HCT116 (cell line): ENCODE measurements at regions not wholly inside any gene's neighbourhood (a gene's known extent, or its start where the extent isn't known, plus 50 kb on each side); places are given as distances from the start of the nearest gene placed in this dataset.

Experiments used
- ATAC-seq: fragments of 200-7000 bp; cut with Tn5 transposase; 2 replicates; pipeline ENCODE4 v1.9.1; 2020; ENCODE audit warnings: mild to moderate bottlenecking, moderate library complexity
- BruUV-seq: library from RNA; stranded (reverse); fragments of 400-500 nt; replicated peaks from 2 replicates; lab custom pipeline; 2021; lab: Mats Ljungman, UMichigan
- CTCF ChIA-PET: fragments of 300-600 bp; sonication (Branson Sonifier 250); formaldehyde crosslinking; loops from one replicate; lab custom pipeline; 2021; ENCODE audit warnings: antibody characterized with exemption; lab: Charles Lee
- POLR2A ChIA-PET: fragments of 300-600, 350-600 bp; sonication (Branson Sonifier 250); formaldehyde crosslinking; loops from one replicate; lab custom pipeline; 2021; ENCODE audit warnings: antibody characterized with exemption; lab: Charles Lee
- RAD21 ChIA-PET, 2 experiments: fragments of 300-600 bp; sonication (Branson Sonifier 250); formaldehyde crosslinking; loops; one replicate each; lab custom pipeline; 2023; ENCODE audit warnings: low total read pairs in 2 of 2; ENCODE audit not compliant: uncharacterized antibody in 2 of 2, unreplicated experiment in 2 of 2, low non-redundant PET in 1 of 2; lab: Charles Lee
- DNase-seq: peaks from one replicate; pipeline ENCODE4 v3.0.0-alpha.2; 2010; ENCODE audit warnings: low read depth, low spot score
- H2AFZ ChIP-seq: fragments of 200-600 bp; shearing (Covaris generic), sonication (generic); 2 replicates; pipeline ENCODE4 v1.6.1; 2017; ENCODE audit warnings: low read depth, mixed run types, mixed read lengths, antibody characterized with exemption, low read length; ENCODE audit not compliant: poor library complexity, severe bottlenecking
- H3K27ac ChIP-seq: 2 replicates; pipeline ENCODE4 v1.5.1; 2012; ENCODE audit warnings: low read depth, low read length
- H3K27me3 ChIP-seq: fragments of 200-600 bp; sonication (generic); 2 replicates; pipeline ENCODE4 v1.6.1; 2016; ENCODE audit warnings: mixed run types, low read length, mixed read lengths; ENCODE audit not compliant: insufficient read depth
- H3K36me3 ChIP-seq, 2 experiments: fragments of 200-500 bp in 1 of 2; fragments of 200-600 bp in 1 of 2; sonication (Bioruptor generic) in 1 of 2; sonication (generic) in 1 of 2; 2 replicates each; pipeline versions ENCODE4 v1.5.1 to v1.6.1; 2014 to 2016; ENCODE audit warnings: low read length in 2 of 2, inconsistent platforms in 1 of 2, mixed read lengths in 1 of 2, mixed run types in 1 of 2; ENCODE audit not compliant: insufficient read depth in 2 of 2, control insufficient read depth in 1 of 2
- H3K4me1 ChIP-seq, 2 experiments: fragments of 200-600 bp in 1 of 2; sonication (generic) in 1 of 2; 2 replicates each; pipeline versions ENCODE4 v1.5.1 to v1.6.1; 2012 to 2017; ENCODE audit warnings: low read length in 2 of 2, inconsistent platforms in 1 of 2, mild to moderate bottlenecking in 1 of 2, mixed read lengths in 1 of 2, mixed run types in 1 of 2, moderate library complexity in 1 of 2; ENCODE audit not compliant: insufficient read depth in 2 of 2, control insufficient read depth in 1 of 2
- H3K4me2 ChIP-seq: fragments of 200-600 bp; sonication (generic); 2 replicates; pipeline ENCODE4 v1.6.1; 2017; ENCODE audit warnings: mixed run types, low read length, mixed read lengths
- H3K4me3 ChIP-seq, 2 experiments: fragments of 200-600 bp in 1 of 2; sonication (generic) in 1 of 2; replicated peaks in 1 of 2; 2 replicates each; pipeline ENCODE4 v1.5.1; 2011 to 2016; ENCODE audit warnings: low read length in 2 of 2, control low read depth in 1 of 2, low read depth in 1 of 2, mild to moderate bottlenecking in 1 of 2, mixed read lengths in 1 of 2, mixed run types in 1 of 2
- H3K79me2 ChIP-seq: fragments of 200-600 bp; sonication (generic); 2 replicates; pipeline ENCODE4 v1.6.1; 2017; ENCODE audit warnings: mild to moderate bottlenecking, mixed run types, low read length, moderate library complexity, mixed read lengths; ENCODE audit not compliant: insufficient read depth
- H3K9ac ChIP-seq: fragments of 200-600 bp; sonication (generic); 2 replicates; pipeline ENCODE4 v1.6.1; 2016; ENCODE audit warnings: low read length, mixed read lengths
- H3K9me2 ChIP-seq: fragments of 200-600 bp; sonication (generic), shearing (Covaris generic); 2 replicates; pipeline ENCODE4 v1.6.1; 2017; ENCODE audit warnings: mixed run types, mild to moderate bottlenecking, moderate library complexity; ENCODE audit not compliant: insufficient read depth
- H3K9me3 ChIP-seq, 2 experiments: fragments of 200-500 bp in 1 of 2; fragments of 200-600 bp in 1 of 2; sonication (Bioruptor generic) in 1 of 2; sonication (generic) in 1 of 2; 2 replicates each; pipeline ENCODE4 v1.6.1; 2014 to 2017; ENCODE audit warnings: low read length in 2 of 2, mixed read lengths in 2 of 2, inconsistent platforms in 1 of 2, low read depth in 1 of 2, mild to moderate bottlenecking in 1 of 2, mixed run types in 1 of 2, moderate library complexity in 1 of 2; ENCODE audit not compliant: control insufficient read depth in 1 of 2, insufficient read depth in 1 of 2
- H4K20me1 ChIP-seq: fragments of 200-600 bp; sonication (generic), shearing (Covaris generic); 2 replicates; pipeline ENCODE4 v1.6.1; 2017; ENCODE audit warnings: mixed run types, mild to moderate bottlenecking, moderate library complexity; ENCODE audit not compliant: insufficient read depth
- CBX3 ChIP-seq: IDR thresholded peaks from 2 replicates; pipeline ENCODE4 v1.6.1; 2012; ENCODE audit warnings: low read depth
- CEBPB ChIP-seq: IDR thresholded peaks from 2 replicates; pipeline ENCODE4 v1.6.1; 2012; ENCODE audit warnings: low read depth
- EGR1 ChIP-seq: IDR thresholded peaks from 2 replicates; pipeline ENCODE4 v1.6.1; 2012; ENCODE audit warnings: low read depth
- ELF1 ChIP-seq: IDR thresholded peaks from 2 replicates; pipeline ENCODE4 v1.6.1; 2012; ENCODE audit warnings: low read depth, borderline replicate concordance
- EZH2 ChIP-seq: fragments of 200-600 bp; sonication (generic); IDR thresholded peaks from 2 replicates; pipeline ENCODE4 v1.6.1; 2017; ENCODE audit warnings: antibody characterized with exemption, mixed run types
- EZH2phosphoT487 ChIP-seq: fragments of 200-600 bp; IDR thresholded peaks from 2 replicates; pipeline ENCODE4 v1.6.1; 2018; ENCODE audit warnings: antibody characterized with exemption, borderline replicate concordance
- FOSL1 ChIP-seq: IDR thresholded peaks from 2 replicates; pipeline ENCODE4 v1.6.1; 2012; ENCODE audit warnings: low read depth
- JUND ChIP-seq: IDR thresholded peaks from 2 replicates; pipeline ENCODE4 v1.6.1; 2012
- POLR2A ChIP-seq: IDR thresholded peaks from 2 replicates; pipeline ENCODE4 v1.7.0; 2011; ENCODE audit warnings: borderline replicate concordance; ENCODE audit not compliant: insufficient read depth, insufficient read length; ENCODE audit errors: extremely low read depth
- POLR2AphosphoS5 ChIP-seq: IDR thresholded peaks from 2 replicates; pipeline ENCODE4 v1.6.1; 2011; ENCODE audit warnings: mild to moderate bottlenecking, low read depth, low read length, moderate library complexity
- RAD21 ChIP-seq: IDR thresholded peaks from 2 replicates; pipeline ENCODE4 v1.6.1; 2012; ENCODE audit warnings: low read depth, mild to moderate bottlenecking
- SP1 ChIP-seq: IDR thresholded peaks from 2 replicates; pipeline ENCODE4 v1.6.1; 2012; ENCODE audit warnings: low read depth
- SRF ChIP-seq: IDR thresholded peaks from 2 replicates; pipeline ENCODE4 v1.6.1; 2012; ENCODE audit warnings: low read depth
- TCF7L2 ChIP-seq: IDR thresholded peaks from 2 replicates; pipeline ENCODE4 v1.7.0; 2011; ENCODE audit warnings: borderline replicate concordance, inconsistent platforms; ENCODE audit not compliant: insufficient read depth, insufficient read length; ENCODE audit errors: extremely low read depth
- YY1 ChIP-seq: IDR thresholded peaks from 2 replicates; pipeline ENCODE4 v1.6.1; 2011; ENCODE audit warnings: low read length, low read depth, moderate library complexity, mild to moderate bottlenecking; ENCODE audit not compliant: insufficient replicate concordance; ENCODE audit errors: extremely low read depth
- ZFX ChIP-seq: fragments of 450-650 bp; IDR thresholded peaks from 2 replicates; pipeline ENCODE4 v1.6.1; 2017
- ZNF274 ChIP-seq: fragments of 200-500 bp; sonication (Bioruptor generic); IDR thresholded peaks from 2 replicates; pipeline ENCODE4 v1.6.1; 2014; ENCODE audit warnings: mild to moderate bottlenecking, low read depth, low read length, inconsistent platforms
- intact Hi-C: fragments of 100-400 bp; cut with micrococcal nuclease; formaldehyde crosslinking; loops from 2 replicates; pipeline ENCODE4 v1.10.0; 2022
- TF ChIP-seq, protein P1 (sequence below): IDR thresholded peaks from 2 replicates; pipeline ENCODE4 v1.6.1; 2011; ENCODE audit warnings: mild to moderate bottlenecking, low read length, moderate library complexity; ENCODE audit not compliant: insufficient replicate concordance; ENCODE audit errors: extremely low read depth
- TF ChIP-seq, protein P2 (sequence below): IDR thresholded peaks from 2 replicates; pipeline ENCODE4 v1.6.1; 2012; ENCODE audit warnings: low read depth
- TF ChIP-seq, protein P3 (sequence below): IDR thresholded peaks from 2 replicates; pipeline ENCODE4 v1.6.1; 2012
- TF ChIP-seq, protein P4 (sequence below): IDR thresholded peaks from 2 replicates; pipeline ENCODE4 v1.6.1; 2012

DNA sequence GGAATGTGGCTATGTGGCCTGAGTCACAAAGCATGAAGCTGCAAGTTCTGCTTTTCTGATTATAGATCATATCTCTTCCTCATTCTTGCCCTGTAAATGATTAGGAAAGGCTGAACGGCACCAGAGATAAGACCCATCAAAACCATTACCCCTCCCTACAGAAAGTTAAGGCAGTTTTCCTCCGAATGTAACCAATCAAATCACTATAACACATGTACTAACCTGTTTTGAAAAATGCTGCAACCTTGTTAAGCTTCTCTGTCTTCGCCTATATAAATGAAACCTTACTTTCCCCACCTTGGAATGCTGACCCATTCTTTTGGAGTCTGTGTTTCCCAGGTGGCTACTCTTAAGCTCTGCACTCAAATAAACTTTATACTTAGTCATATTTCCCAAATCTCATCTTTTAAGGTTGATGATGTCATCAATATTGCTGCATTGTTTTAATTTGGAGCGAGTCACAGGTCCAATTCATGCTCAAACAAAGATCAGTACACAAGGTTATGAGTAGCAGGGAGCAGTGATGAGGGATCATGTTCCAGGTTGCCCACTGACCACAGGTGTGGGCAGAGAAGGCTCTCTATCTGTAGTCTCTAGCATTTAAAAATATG lies 662.3 kb downstream of the IRS1 start:
- Histone ChIP-seq H3K4me2 (peak overlapping the region; percentile 37), H2AFZ (no peak overlapping the region), H4K20me1 (no peaks in the 10 kb centered on the region), H3K27me3 (no peaks in the 10 kb centered on the region), H3K36me3 (peaks cover 0 to 2% of the 10 kb centered on the region in 2 experiments; a peak in 1 of 4 replicates), H3K79me2 (peaks cover 7% of the 10 kb centered on the region; the same call in 1 of the 2 replicates), H3K4me3 (no peak overlapping the region), H3K9me2 (no peaks in the 10 kb centered on the region), H3K9ac (peak overlapping the region; percentile 55), H3K9me3 (no peaks in the 10 kb centered on the region), H3K27ac (peak overlapping the region; percentile 93), H3K4me1 (peaks cover 36 to 67% of the 10 kb centered on the region in 2 experiments)
- ChIA-PET RAD21 (no interaction called here), POLR2A (interaction anchor here (0.6 to 1.6 kb wide), 7 partner anchors 8 to 371 kb away, joined by 3 to 6 read pairs (median 3); no protein-coding TSS in a partner anchor), CTCF (interaction anchor here (1.0 kb wide), 1 partner anchor 665 kb away, joined by 6 read pairs; no protein-coding TSS in a partner anchor)
- DNase-seq, result no peak
- BruUV-seq, result no TSS peak
- TF ChIP-seq, protein P1, sequence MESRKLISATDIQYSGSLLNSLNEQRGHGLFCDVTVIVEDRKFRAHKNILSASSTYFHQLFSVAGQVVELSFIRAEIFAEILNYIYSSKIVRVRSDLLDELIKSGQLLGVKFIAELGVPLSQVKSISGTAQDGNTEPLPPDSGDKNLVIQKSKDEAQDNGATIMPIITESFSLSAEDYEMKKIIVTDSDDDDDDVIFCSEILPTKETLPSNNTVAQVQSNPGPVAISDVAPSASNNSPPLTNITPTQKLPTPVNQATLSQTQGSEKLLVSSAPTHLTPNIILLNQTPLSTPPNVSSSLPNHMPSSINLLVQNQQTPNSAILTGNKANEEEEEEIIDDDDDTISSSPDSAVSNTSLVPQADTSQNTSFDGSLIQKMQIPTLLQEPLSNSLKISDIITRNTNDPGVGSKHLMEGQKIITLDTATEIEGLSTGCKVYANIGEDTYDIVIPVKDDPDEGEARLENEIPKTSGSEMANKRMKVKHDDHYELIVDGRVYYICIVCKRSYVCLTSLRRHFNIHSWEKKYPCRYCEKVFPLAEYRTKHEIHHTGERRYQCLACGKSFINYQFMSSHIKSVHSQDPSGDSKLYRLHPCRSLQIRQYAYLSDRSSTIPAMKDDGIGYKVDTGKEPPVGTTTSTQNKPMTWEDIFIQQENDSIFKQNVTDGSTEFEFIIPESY, result no peak
- TF ChIP-seq, protein P2, sequence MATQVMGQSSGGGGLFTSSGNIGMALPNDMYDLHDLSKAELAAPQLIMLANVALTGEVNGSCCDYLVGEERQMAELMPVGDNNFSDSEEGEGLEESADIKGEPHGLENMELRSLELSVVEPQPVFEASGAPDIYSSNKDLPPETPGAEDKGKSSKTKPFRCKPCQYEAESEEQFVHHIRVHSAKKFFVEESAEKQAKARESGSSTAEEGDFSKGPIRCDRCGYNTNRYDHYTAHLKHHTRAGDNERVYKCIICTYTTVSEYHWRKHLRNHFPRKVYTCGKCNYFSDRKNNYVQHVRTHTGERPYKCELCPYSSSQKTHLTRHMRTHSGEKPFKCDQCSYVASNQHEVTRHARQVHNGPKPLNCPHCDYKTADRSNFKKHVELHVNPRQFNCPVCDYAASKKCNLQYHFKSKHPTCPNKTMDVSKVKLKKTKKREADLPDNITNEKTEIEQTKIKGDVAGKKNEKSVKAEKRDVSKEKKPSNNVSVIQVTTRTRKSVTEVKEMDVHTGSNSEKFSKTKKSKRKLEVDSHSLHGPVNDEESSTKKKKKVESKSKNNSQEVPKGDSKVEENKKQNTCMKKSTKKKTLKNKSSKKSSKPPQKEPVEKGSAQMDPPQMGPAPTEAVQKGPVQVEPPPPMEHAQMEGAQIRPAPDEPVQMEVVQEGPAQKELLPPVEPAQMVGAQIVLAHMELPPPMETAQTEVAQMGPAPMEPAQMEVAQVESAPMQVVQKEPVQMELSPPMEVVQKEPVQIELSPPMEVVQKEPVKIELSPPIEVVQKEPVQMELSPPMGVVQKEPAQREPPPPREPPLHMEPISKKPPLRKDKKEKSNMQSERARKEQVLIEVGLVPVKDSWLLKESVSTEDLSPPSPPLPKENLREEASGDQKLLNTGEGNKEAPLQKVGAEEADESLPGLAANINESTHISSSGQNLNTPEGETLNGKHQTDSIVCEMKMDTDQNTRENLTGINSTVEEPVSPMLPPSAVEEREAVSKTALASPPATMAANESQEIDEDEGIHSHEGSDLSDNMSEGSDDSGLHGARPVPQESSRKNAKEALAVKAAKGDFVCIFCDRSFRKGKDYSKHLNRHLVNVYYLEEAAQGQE, result no peak
- TF ChIP-seq EGR1 (no peak), CEBPB (peak; percentile 68), FOSL1 (peak; percentile 48; the same call in 1 of the 2 replicates), RAD21 (no peak), EZH2 (no peak), CBX3 (0 out of 2 replicates have a peak, but pooled peaks have one; percentile 21), TCF7L2 (no peak), POLR2AphosphoS5 (0 out of 2 replicates have a peak, but pooled peaks have one; percentile 19), ELF1 (0 out of 2 replicates have a peak, but pooled peaks have one; percentile 14), SRF (0 out of 2 replicates have a peak, but pooled peaks have one; percentile 10), JUND (peak; percentile 54), POLR2A (no peak), ZNF274 (no peak), SP1 (peak; percentile 38), ZFX (no peak), YY1 (no peak), EZH2phosphoT487 (no peak)
- TF ChIP-seq, protein P3, sequence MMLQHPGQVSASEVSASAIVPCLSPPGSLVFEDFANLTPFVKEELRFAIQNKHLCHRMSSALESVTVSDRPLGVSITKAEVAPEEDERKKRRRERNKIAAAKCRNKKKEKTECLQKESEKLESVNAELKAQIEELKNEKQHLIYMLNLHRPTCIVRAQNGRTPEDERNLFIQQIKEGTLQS, result no peak
- TF ChIP-seq, protein P4, sequence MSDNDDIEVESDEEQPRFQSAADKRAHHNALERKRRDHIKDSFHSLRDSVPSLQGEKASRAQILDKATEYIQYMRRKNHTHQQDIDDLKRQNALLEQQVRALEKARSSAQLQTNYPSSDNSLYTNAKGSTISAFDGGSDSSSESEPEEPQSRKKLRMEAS, result peak; percentile 38; the same call in 1 of the 2 replicates
- intact Hi-C loops, result no loop called here
- peak; percentile 58 for ATAC-seq
